NCI-H774 (cell line): ENCODE measurements at regions not wholly inside any gene's neighbourhood (a gene's known extent, or its start where the extent isn't known, plus 50 kb on each side); places are given as distances from the start of the nearest gene placed in this dataset.
A peak's percentile ranks its signal among the peaks of the same experiment; 100 is the strongest.

Experiments used
- DNase-seq: peaks from one replicate; lab custom pipeline; 2025; lab: John Stamatoyannopoulos, UW

DNA sequence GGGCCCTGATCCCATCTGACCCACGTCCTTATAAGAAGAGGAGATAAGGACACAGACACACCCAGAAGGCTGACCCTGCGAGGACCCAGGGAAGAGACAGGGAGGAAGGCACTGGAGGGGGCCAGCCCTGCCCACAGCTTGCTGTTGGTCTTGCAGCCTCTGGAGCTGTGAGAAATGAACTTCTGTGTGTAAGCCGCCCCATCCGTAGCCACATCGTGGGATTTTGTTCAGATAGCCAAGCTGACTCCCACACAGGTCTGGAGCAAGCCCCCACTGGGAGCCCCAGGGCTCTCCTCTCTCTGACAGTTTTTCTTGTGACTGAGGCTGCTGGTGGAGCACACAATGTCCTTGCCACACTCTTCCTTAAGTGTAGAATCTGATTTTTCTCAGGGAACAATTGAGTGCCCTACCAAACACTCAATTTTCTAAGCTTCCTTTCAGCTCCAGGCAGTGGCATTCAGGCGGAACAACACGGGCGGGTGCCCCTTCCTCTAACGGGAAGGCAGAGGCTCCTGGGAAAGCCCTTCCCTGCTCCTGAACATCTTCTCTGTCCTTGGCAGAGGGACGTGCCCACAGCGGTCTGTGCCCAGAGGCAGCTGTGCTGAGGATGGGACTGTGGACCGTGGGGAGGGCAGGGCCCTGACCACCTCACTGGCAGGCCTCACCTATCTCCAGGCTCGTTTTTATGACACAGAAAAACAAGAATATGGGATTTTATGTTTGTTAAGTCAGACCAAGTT, 160.6 kb upstream of the SHH start:
- DNase-seq = no peak

DNA sequence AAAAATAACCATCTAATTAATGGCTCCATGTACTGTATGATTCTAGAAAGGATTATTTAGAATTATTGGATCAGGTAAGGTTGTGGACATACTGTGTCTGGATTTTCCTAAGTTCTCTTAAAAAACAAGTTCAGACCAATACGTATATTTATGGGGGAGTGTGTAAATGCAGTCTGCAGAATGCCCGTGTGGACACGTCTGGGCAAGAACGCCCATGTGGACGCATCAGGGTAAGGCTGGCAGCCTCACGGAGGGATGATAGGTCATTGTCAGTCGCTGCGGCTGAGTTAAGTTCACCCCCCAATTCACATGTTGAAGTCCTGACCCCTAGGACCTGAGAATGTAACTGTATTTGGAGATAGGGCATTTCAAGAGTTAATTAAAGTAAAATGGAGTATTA, 160.0 kb upstream of the SHH start:
- no peak for DNase-seq

DNA sequence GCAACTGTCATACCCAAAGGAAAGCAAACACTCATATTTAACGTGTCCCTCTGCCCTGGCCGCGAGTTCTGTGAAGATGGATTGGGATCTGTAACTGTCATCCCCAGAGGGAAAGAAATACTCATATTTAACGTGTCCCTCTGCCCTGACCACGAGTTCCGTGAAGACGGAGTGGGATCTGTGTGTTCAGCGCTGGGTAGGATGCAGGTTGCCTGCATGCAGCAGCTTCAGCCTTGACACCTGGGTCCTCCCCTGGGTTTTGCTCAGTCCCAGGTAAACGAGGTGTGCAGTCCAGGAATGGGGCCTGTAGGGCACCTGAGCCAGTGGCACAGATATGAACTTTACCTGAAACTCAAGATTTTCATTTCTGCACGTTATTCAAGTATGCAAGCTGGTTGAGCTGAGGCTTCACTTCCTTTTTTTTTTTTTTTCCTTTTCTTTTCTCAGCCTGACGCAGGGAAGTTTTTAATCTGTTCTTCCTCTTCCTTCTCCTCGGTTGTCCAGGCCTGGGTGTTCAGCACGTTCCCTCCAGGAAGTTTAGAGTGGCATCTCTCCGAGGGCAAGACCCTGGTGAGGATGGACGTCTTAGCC, 159.0 kb upstream of the SHH start:
- DNase-seq = no peak

DNA sequence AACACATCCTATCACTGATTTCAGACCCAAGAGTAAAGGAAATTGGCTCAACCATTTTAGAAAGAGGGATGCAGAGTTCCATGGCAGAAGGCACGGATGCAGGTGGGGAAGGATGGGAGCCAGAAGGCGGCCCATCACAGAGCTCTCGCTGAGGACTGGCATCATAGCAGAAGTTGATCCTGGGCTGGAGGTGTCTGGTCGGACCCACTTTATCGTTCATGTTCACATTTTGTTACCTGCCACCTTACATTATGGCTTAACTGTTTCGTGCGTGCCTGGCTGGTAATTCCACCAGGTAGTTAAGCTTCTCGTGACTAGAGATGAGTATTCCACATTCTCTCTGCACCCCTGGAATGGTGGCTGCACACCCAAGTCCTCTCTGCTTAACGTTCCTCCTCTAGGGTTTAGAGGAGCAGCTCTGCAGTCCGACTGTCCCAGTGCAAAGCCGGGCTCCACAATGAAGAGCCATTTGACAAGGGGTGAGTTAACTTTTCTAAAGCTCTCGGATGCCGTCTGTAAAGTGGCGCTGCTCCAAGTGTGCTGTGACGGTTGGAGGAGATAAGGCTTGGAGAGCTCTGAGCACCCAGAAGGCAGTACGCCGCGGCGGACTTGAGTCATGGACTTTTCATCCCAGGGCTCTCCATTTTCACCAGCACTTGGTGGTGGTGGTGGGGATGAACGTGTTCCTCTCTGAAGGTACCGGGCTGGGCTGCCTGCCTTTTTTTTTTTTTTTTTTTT, 157.1 kb upstream of the SHH start:
- no peak for DNase-seq

DNA sequence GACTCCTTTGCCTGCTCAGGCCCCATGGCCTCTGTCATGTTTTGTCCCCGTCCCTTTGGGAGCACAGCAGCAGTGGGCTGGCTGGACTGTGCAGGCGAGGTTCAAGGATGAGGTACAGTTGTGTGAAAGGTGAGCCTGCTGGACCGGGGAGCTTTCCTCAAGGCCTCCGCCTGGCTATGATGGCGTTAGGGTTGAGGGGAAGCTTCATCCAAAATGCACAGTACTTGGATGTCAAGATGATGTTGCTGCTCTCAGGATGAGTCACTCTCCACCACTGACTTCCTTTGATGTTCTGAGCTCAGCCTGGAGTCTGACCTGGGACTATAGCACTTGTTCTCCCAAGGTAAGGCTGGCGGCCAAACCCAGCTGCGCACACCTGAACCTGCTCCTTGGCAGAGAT, 152.7 kb upstream of the SHH start:
- no peak for DNase-seq

DNA sequence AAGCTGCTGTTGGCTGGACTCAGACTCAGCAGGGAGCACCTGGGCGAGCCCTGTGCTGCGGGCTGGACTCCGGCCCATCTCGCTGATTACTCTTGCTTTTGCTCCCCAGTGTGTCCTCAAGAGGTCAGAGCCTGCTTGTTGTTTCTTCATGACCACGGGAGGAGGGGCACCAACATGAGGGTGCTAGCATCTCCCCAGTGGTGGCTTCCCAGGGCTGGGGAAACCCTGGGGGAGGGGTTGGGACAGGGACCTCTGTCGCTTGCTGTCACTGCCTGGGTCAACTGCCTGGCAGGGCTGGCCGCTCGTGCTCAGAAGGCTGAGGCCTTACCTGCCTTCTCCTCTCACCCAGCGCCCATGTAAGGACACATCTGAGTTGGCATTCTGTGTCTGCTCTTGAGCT, 152.3 kb upstream of the SHH start:
- DNase-seq = no peak

DNA sequence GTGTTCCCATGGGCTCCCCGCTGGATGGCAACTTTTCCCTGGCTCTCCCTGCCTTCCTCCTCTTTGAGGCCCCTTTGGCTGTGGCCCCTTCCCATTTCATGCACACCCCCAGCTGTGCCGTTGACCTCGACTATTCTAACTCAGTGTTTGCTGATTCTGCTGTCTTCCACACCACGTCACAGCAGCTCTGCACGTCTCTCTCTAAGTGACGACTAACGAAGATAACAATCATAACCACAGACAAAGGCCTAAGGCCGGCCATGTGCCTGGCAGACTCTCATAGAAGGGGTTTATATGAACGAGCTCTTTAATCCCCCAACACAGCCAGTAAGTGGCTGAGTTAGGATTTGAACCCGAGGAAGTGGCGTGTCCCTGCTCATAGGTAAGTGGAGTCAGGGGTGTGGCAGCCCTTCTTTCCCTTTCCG, 151.5 kb upstream of the SHH start:
- no peak for DNase-seq

DNA sequence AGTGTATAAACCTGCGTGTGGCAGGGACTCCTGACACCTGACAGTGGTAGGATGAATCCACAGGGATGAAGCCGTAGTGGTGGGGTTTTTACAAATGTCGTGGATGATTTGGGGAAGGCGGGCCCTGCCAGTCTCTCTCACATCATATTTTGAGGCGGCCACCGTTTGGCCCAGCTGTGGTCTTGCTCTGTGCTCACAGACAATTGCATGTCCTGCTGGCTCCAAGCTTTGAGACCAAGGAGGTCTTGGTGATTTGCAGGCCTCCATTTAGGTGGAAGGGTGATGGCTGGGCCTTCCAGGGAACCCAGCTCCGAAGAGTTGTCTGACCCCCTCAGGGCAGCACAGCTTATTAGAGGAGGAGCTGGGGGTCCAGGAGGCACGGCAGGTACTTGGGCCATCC, 151.1 kb upstream of the SHH start:
- no peak for DNase-seq

DNA sequence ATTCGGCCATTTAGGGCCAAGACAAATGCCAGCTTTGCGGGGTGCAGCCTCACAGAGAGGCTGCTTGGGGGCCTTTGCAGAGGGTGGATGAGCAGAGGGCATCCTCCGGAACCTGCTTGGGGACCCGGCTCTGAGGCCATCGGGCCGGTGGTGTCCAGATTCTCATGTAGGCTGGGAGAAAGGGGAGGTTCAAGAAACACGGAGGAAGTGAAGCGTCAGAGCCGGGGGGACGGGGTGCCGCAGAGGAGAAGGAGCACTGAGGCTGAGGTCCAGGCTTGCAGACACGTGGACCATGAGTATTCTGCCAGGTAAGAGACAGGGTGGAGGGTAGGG, 150.7 kb upstream of the SHH start:
- no peak for DNase-seq

DNA sequence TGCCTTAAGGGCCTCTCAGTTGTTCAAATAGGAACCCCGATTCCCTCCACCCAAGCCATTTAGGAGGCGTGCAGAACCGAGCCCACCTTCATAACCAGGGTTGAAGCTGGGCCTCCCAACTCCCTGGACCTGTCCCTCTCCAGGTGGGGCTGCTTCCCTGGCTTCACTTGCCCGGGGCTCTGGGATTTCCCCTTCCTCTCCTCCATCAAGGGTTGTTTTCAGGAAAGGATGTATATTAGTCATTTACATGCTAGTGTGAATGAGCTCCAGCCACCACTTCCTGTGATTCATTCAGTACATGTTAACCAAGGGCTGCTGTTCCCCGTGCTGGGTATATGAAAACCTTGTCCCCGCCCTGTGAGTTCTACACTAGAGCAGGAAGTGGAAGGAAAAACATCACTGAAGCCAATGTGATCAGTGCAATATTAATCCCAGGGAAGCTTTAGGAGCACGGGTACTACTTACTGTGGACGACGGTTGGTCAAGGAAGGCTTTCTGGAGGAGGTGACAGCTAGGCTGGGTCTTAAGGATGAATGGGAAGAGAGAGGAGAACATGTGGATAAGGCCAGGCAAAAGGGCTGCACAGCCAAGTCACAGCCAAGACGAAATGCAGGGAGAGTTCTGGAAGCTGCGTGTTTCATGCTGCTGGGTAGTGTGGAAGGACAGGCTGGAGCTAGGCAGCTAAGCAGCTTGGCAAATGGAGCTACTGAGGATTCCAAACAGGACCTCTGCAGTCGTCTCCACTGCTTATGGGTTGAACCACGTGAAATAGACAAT, 150.1 kb upstream of the SHH start:
- DNase-seq = no peak

DNA sequence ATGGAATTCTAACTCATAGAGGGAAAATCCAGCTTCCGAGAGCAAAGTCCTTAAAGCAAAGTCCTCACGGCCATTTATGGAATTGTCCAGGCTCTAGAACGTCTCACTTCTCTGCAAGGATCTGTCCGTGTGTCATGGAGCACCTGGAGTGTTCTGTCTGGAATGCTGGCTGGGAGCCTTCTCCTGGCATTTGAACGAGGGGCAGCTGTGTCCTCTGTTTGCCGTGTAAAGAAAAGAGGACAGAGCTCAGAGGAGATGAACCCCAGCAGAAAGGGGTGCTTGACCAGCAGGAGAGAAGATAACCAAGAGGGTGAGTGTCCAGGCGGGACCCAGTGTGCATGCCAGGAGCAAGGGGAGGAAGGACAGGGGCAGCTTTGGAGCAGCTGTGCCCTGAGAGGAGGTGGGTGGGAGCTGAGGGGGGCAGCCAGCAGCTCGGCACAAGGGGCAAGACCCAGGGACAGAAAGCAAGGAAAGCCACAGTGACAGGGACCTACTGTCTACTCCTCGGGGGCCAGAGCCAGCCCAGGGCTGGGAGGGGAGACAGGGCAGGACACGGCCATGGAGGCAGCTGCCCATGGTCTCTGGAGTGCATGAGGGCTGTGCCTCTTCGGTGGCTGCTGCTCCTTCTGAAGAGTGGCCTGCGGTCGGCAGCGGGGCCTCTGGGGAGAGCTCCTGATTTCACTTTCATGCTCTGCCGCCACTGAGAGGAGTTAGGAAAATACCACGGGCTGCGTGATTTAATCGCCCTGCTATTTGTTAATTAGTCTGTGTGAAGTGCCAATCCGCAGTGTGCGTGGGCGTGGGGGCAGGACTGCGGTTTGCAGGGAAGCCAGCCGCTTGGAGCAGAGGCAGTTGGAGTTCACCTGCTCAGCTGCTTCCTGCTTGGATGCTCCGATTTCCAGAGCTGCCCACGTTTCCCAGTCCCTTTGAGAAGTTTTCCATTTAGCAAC, 149.3 kb upstream of the SHH start:
- no peak for DNase-seq

DNA sequence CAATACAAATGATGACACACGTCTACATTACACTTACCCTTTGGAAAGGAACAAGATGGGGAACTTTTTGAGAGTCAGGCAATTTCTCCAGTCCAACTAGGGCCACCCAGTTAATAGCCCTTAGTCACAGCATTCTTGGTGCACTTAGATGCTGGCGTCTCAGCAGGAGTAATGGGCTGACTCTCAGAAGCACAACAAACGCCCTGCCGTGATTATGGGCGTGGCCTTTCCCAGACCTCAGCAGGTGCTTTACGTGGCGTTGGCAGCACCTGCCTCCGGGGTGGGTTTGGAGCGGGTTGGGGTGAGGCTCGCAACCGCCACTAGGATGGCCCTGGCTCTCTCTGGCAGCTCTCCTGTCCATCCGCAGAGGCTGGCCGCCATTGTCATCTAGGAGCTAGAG, 147.6 kb upstream of the SHH start:
- DNase-seq = peak; percentile 31

DNA sequence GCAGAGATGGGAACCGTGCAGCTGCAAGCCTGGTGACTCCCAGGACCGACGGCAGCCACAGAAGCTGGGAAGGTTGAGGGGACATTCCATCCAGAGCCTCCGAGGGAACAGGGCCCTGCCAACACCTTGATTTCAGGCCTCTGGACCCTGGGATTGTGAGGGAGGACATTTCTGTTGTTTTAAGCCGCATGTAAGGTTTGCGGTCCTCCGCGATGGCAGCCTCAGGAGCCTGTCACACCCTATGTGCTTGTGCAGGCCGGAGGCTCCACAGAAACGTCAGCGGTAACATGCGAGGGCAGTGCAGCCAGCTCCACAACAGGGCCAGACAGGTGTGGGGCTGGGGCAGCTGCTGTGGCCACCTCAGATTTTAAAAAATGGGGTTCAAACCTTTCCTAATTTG, 144.7 kb upstream of the SHH start:
- DNase-seq = no peak

DNA sequence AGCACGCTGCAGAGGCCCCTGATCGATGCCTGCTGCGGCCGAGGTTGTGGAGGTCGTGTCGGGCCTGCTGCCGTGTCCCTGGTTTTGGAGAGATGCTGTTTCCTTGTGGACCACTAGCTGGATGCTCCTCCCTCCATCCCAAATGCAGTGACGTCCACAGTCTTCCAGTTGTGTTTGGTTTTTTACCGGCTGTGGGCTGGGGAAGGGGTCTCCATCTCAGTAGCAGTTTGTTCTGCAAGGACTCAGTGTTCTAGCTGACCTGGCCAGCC, 143.0 kb upstream of the SHH start:
- no peak for DNase-seq

DNA sequence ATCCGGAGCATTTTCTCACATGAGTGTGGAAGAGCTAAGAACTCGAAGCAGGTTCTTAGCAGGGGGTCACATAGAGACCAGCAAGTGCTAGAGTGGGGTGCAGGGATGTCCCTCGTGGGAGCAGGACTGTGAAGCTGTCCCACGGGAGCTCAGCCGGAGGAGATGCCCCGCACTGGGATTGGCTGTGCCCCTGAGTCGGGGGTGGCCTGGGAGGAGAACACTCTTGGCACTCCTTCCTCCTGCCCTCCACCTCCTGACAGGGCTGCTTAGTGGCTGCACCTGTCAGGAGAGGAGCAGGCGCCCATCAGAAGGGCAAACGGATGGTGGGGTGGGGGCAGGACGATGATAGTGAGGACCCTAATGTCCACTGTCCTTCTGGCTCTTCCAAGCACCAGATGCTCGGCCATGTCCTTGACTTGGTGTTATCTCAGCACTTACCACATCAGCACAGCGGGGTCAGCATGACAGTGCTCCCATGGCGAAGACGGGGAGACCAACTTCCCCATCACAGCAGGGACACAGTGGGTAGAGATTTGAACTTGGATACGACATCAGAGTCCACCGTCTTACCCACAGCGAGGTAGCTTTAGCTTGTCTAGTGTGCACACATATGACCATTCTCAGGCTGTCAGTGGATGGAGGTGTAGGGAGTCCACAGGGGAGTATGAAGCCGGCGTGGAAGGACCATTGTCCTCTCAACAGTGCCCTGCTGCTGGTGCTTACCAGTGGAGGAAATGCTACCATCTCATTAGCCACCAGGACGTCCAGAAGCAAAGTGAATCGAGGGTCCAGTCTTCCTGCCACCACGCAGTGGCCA, 142.5 kb upstream of the SHH start:
- DNase-seq = no peak

DNA sequence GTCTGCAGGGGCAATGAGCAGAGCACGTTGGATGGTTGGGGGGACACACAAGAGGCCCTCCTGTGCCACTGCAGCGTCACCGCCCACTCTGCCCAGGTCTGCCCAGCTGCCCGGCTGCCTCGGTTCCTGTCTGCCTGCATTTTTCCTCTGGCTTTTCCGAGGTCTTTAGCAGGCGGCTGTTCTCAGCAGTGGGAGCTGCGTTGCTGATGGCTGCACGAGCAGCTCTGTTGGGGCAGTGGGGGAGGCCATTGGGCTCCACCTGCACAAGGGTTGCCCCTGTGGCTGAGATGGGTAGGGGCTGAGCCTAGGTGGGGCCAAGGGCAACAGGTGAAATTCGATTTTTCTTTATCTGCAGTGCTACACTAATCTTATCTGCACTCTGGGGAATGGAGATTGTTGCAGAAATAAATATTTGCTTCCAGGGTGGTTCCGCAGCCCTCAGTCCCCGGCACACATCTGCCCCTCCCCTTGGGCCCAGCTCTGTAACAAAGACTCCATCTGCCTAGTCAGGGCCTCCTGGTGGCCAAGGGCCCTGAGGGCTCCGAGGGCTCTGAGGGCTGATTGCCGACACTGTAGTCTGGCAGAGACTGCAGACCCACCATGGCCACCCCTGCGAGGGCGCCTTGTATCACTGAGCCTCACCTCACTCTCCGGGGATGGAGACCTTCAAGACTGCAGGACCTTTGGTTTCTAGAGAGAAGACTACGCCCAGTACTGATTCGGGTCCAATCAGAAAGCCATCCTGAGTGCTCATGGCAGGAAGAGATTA, 141.7 kb upstream of the SHH start:
- DNase-seq = no peak

DNA sequence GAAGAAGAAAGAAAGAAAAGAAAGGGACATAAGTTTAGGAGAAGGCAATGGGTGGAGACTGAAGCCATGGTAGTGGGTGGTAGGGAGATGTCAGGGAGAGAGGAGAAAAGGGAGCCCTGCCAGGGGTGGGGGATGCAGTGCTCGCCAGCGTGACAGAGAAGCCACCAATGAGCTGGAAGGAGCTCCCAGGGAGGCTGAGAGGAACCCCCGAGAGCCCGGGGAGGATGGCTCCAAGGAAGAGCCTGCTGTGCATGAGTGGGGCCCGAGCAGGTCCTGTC, 141.2 kb upstream of the SHH start:
- DNase-seq = no peak

DNA sequence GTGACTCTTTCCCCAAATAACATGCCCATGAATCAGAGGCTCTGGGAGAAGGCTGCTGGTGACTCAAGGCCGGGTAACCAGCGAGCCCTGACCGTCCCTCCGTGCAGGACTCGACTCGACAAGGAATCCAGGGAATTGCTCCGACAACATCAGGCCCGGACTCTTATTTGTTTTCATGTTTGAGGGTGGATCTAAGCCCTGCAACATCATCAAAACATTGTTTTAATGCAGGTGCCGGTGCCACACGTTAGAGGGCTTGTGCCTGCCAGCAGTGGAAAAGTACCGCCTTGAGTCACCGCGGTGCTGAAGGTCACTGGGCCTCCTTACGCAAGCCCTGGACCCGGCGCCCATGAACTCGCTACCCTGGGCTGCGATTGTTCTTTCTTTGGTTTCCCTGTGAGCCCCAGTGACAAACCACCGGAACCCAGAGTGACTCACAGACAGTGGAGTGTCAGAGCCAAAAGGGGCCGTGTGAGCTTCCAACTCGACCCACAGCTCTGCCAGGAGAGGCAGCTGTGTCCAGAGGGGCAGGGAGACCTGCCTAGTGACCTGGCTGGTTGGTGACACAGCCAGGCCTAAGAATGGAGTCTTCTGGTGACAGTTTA, 139.4 kb upstream of the SHH start:
- no peak for DNase-seq

DNA sequence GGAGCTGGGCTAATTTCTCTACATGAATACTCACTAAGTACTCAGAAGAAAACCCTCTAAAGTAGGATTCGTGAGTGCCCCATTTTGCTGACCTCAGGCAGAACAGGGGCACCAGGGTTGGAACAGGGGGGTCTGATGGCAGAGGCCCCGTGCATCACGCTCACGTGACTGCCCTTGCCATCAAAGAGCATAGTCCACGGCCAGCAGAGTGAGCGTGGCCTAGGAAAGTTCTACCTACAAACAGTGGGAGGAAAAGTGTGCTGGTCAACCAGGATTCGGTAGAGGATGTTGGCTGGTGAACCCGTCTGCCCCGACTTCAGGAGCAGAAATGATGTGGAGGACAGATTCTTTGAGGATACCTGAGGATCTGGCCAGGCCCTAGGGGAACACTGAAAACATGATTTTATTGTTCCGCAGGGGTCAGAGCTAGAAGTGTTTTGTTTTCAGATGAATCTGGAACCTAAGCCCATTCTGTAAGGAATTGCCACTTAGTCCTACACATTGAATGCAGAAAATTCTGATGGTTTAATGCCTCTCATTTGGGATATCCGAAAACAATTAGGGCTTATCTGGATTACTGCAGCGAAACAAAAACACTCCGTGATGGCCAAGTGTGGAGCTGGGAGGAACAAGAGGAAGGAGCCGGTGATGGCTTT, 138.8 kb upstream of the SHH start:
- no peak for DNase-seq

DNA sequence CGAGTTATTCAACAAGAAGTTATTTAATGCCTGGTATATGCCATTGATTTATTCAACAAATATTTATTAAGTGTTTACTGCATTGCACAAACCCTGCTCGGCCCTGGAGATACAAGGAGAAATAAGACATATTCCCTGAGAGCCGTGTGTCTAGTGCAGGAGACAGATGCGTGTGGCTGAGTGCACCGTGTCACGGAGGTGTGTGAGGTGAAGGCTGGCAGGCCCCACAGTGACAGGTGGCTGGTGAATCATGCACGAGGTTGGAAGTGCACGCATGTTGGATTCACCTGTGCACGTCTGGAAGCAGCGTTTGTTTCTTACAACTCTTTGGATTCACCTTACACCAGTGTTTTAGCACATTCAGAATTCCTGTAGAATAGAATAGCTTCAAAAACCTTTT, 136.6 kb upstream of the SHH start:
- no peak for DNase-seq
